ENCODE measurements at regions not wholly inside any gene's neighbourhood (a gene's known extent, or its start where the extent isn't known, plus 50 kb on each side); places are given as distances from the start of the nearest gene placed in this dataset.

- no peak for TF ChIP-seq GABPA (IDR thresholded peaks at IDR 0.05 in 1 of 2, conservative IDR thresholded peaks at IDR 0.05 in 1 of 2)
- no peak for TF ChIP-seq RXRA (IDR thresholded peaks at IDR 0.05)
- TF ChIP-seq YY1 (IDR thresholded peaks at IDR 0.05) = no peak
- TF ChIP-seq FOXA1 (IDR thresholded peaks at IDR 0.05) = no peak
- no peak for TF ChIP-seq EGR1 (IDR thresholded peaks at IDR 0.05; ENCODE audit: low read depth in 2 of 2)
These were observed 563.1 kb downstream of the RFPL4B start (continued) for GRCh38 chr6:112910256-112910655.

GRCh38 chr6:112911959-112912358 lies 564.8 kb downstream of the RFPL4B start:
- Histone ChIP-seq H3K27me3 (ENCODE audit: control insufficient read depth in 4 of 4, insufficient read depth in 4 of 4, low read length in 3 of 4) (no peaks in the 10 kb centered on the region), H3K27ac (ENCODE audit: low read depth in 1 of 2, low read length in 2 of 2) (no peak overlapping the region), H3K4me1 (ENCODE audit: control insufficient read depth in 4 of 4, insufficient read depth in 4 of 4, low read length in 3 of 4) (no peaks in the 10 kb centered on the region), H3K4me3 (ENCODE audit: low read depth in 1 of 3, low read length in 3 of 3) (no peak overlapping the region), H3K9ac (ENCODE audit: low read depth in 1 of 2, low read length in 2 of 2) (no peak overlapping the region), H3K9me3 (ENCODE audit: control insufficient read depth in 4 of 4, low read length in 3 of 4) (no peaks in the 10 kb centered on the region), H3K36me3 (ENCODE audit: control insufficient read depth in 4 of 4, insufficient read depth in 3 of 4, low read depth in 1 of 4, low read length in 3 of 4) (no peaks in the 10 kb centered on the region)
- no peak for DNase-seq (ENCODE audit: low spot score)
- WGBS = 66% methylated on average over 3 of the region's 3 CpGs
- TF ChIP-seq, protein P1, sequence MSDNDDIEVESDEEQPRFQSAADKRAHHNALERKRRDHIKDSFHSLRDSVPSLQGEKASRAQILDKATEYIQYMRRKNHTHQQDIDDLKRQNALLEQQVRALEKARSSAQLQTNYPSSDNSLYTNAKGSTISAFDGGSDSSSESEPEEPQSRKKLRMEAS (IDR thresholded peaks at IDR 0.05) = no peak
- TF ChIP-seq, protein P2, sequence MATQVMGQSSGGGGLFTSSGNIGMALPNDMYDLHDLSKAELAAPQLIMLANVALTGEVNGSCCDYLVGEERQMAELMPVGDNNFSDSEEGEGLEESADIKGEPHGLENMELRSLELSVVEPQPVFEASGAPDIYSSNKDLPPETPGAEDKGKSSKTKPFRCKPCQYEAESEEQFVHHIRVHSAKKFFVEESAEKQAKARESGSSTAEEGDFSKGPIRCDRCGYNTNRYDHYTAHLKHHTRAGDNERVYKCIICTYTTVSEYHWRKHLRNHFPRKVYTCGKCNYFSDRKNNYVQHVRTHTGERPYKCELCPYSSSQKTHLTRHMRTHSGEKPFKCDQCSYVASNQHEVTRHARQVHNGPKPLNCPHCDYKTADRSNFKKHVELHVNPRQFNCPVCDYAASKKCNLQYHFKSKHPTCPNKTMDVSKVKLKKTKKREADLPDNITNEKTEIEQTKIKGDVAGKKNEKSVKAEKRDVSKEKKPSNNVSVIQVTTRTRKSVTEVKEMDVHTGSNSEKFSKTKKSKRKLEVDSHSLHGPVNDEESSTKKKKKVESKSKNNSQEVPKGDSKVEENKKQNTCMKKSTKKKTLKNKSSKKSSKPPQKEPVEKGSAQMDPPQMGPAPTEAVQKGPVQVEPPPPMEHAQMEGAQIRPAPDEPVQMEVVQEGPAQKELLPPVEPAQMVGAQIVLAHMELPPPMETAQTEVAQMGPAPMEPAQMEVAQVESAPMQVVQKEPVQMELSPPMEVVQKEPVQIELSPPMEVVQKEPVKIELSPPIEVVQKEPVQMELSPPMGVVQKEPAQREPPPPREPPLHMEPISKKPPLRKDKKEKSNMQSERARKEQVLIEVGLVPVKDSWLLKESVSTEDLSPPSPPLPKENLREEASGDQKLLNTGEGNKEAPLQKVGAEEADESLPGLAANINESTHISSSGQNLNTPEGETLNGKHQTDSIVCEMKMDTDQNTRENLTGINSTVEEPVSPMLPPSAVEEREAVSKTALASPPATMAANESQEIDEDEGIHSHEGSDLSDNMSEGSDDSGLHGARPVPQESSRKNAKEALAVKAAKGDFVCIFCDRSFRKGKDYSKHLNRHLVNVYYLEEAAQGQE (IDR thresholded peaks at IDR 0.05) = no peak
- TF ChIP-seq EGR1 (IDR thresholded peaks at IDR 0.05; ENCODE audit: low read depth in 2 of 2) (no peak), RXRA (IDR thresholded peaks at IDR 0.05) (no peak), GABPA (IDR thresholded peaks at IDR 0.05 in 1 of 2, conservative IDR thresholded peaks at IDR 0.05 in 1 of 2) (no peak)
- TF ChIP-seq, protein P3, sequence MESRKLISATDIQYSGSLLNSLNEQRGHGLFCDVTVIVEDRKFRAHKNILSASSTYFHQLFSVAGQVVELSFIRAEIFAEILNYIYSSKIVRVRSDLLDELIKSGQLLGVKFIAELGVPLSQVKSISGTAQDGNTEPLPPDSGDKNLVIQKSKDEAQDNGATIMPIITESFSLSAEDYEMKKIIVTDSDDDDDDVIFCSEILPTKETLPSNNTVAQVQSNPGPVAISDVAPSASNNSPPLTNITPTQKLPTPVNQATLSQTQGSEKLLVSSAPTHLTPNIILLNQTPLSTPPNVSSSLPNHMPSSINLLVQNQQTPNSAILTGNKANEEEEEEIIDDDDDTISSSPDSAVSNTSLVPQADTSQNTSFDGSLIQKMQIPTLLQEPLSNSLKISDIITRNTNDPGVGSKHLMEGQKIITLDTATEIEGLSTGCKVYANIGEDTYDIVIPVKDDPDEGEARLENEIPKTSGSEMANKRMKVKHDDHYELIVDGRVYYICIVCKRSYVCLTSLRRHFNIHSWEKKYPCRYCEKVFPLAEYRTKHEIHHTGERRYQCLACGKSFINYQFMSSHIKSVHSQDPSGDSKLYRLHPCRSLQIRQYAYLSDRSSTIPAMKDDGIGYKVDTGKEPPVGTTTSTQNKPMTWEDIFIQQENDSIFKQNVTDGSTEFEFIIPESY (IDR thresholded peaks at IDR 0.05) = no peak

DNA sequence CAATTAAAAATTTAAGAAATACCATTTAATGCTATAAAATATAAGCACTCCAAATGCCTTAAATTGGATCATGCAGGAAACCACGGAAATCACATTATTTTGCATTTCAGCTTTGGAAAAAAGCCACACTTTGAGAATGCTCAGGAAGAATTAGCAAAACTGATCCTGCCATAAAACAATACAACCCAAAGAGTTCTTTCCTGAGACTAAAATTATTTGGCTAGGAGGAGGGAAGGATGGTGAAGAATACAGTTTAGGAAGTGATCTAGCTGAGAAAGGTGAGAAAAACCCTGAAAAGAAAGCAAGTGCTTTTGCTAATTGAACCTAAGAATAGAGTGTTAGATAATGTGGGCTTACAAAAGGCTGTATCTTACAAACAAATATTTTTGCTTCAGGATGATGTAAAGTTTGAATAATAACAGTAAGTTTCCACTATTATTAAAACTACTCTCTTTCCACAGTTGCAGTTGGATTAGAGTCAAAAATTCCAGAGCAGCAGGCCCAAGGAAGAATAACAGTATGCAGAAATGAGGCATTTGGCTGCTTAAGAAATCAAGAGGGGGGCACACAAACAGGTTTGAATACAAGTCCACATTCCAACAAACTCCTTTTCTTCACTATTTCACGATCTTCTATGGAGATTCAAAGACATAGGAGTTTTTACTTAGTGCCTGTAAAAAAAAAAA lies 565.4 kb downstream of the RFPL4B start:
- Histone ChIP-seq H3K36me3 (ENCODE audit: control insufficient read depth in 4 of 4, insufficient read depth in 3 of 4, low read depth in 1 of 4, low read length in 3 of 4) (no peaks in the 10 kb centered on the region), H3K9me3 (ENCODE audit: control insufficient read depth in 4 of 4, low read length in 3 of 4) (no peaks in the 10 kb centered on the region), H3K27ac (ENCODE audit: low read depth in 1 of 2, low read length in 2 of 2) (no peak overlapping the region), H3K9ac (ENCODE audit: low read depth in 1 of 2, low read length in 2 of 2) (no peak overlapping the region), H3K4me1 (ENCODE audit: control insufficient read depth in 4 of 4, insufficient read depth in 4 of 4, low read length in 3 of 4) (no peaks in the 10 kb centered on the region), H3K4me3 (ENCODE audit: low read depth in 1 of 3, low read length in 3 of 3) (no peak overlapping the region), H3K27me3 (ENCODE audit: control insufficient read depth in 4 of 4, insufficient read depth in 4 of 4, low read length in 3 of 4) (no peaks in the 10 kb centered on the region)
- 41% methylated on average over 2 of the region's 2 CpGs for WGBS
- DNase-seq (ENCODE audit: low spot score) = no peak
- no peak for TF ChIP-seq SP1 (IDR thresholded peaks at IDR 0.05)
- no peak for TF ChIP-seq TAF1 (conservative IDR thresholded peaks at IDR 0.05)
- TF ChIP-seq JUND (IDR thresholded peaks at IDR 0.05) = no peak
- no peak for TF ChIP-seq CTCF (IDR thresholded peaks at IDR 0.05; ENCODE audit: low read depth, low read length, missing input control)
- TF ChIP-seq HNF4A (conservative IDR thresholded peaks at IDR 0.05) = no peak
- no peak for TF ChIP-seq HNF4G (IDR thresholded peaks at IDR 0.05)
- TF ChIP-seq, protein P1 (IDR thresholded peaks at IDR 0.05) = no peak
- TF ChIP-seq, protein P3 (IDR thresholded peaks at IDR 0.05) = no peak
- TF ChIP-seq RAD21 (IDR thresholded peaks at IDR 0.05) = no peak
- TF ChIP-seq FOXA1 (IDR thresholded peaks at IDR 0.05) = no peak
- TF ChIP-seq, protein P2 (IDR thresholded peaks at IDR 0.05) = no peak
